Ovary (tissue), 7 donors: ENCODE measurements at regions not wholly inside any gene's neighbourhood (a gene's known extent, or its start where the extent isn't known, plus 50 kb on each side); places are given as distances from the start of the nearest gene placed in this dataset.

Experiments used
- DNase-seq, 5 donors: peaks; one replicate each; pipeline ENCODE4 v3.0.0-alpha.2; 2019 to 2020
- H3K27ac ChIP-seq, 2 donors: fragments of 200-600 bp; one replicate each; pipeline versions ENCODE4 v1.5.1 to v1.8.0; 2019 to 2022
- H3K27me3 ChIP-seq: fragments of 200-600 bp; one replicate; pipeline ENCODE4 v1.8.0; 2022
- H3K36me3 ChIP-seq: fragments of 200-600 bp; sonication (generic); one replicate; pipeline ENCODE4 v1.5.1; 2019
- H3K4me1 ChIP-seq: one replicate; pipeline ENCODE4 v1.8.1; 2013; ENCODE audit warnings: mild to moderate bottlenecking, moderate library complexity; ENCODE audit not compliant: insufficient read depth
- H3K4me3 ChIP-seq: fragments of 200-600 bp; sonication (generic); one replicate; pipeline ENCODE4 v1.5.1; 2017
- H3K9me3 ChIP-seq, 2 donors: fragments of 200-600 bp in 1 of 2; sonication (generic) in 1 of 2; one replicate each; pipeline versions ENCODE4 v1.5.1 to v1.8.1; 2013 to 2019; ENCODE audit warnings: mild to moderate bottlenecking in 1 of 2, moderate library complexity in 1 of 2
- CTCF ChIP-seq, 3 donors: fragments of 450-650 bp in 2 of 3; fragments of 200-600 bp in 1 of 3; IDR thresholded peaks; one replicate each; pipeline versions ENCODE4 v1.5.1 to v1.8.0; 2016 to 2022; ENCODE audit warnings: antibody characterized with exemption in 3 of 3, mild to moderate bottlenecking in 1 of 3
- EP300 ChIP-seq: sonication (generic); formaldehyde crosslinking; IDR thresholded peaks from one replicate; pipeline ENCODE4 v1.6.1; 2017; ENCODE audit warnings: antibody characterized with exemption
- POLR2A ChIP-seq: fragments of 450-650 bp; IDR thresholded peaks from one replicate; pipeline ENCODE4 v1.6.1; 2017; ENCODE audit warnings: antibody characterized with exemption, mild to moderate bottlenecking, moderate library complexity
- WGBS, 3 donors: extraction: QIAGEN DNeasy Blood & Tissue Kit in 1 of 3; methylation state at CpG; one replicate each; pipeline versions ENCODE4 v1.1.5 to v1.1.7; 2013 to 2017; 5-methylcytosine and 5-hydroxymethylcytosine counted together
- intact Hi-C, 4 donors: fragments of 100-400 bp; cut with DNase I; formaldehyde crosslinking; loops; one replicate each; pipeline versions ENCODE4 v1.11.0 to v1.15.1; 2022 to 2023
- donor health status: DM: no; HTN: no; CAD: no; lungs with moderate emphysema.
- donor health status: DM: no; HTN: no; CAD: no.
- donor health status: Bipolar disorder and iron deficiency.
- donor health status: DM: no; HTN: no; CAD: no.
- donor health status: DM: yes; HTN: yes; CAD: no.

- H3K36me3 ChIP-seq: no peaks in the 10 kb centered on the region
- no peak overlapping the region for H3K4me3 ChIP-seq
- TF ChIP-seq CTCF (IDR thresholded peaks at IDR 0.05) (no peak), POLR2A (no peak), EP300 (no peak)
- DNase-seq: no peak
- WGBS, 3 donors: 63 to 83% (median 67%) methylated on average over 4 of the region's 4 CpGs
- H3K27ac ChIP-seq: no peak overlapping the region
- H3K4me1 ChIP-seq: no peaks in the 10 kb centered on the region
- H3K27me3 ChIP-seq: no peaks in the 10 kb centered on the region
- H3K9me3 ChIP-seq: no peaks in the 10 kb centered on the region
- intact Hi-C loops: no loop called here
Measured at GRCh38 chr7:32244806-32245345, 174.7 kb upstream of the PDE1C start.

GRCh38 chr7:32243687-32244290 lies 173.6 kb upstream of the PDE1C start:
- no peak overlapping the region for H3K4me3 ChIP-seq
- intact Hi-C loops: no loop called here
- no peaks in the 10 kb centered on the region for H3K9me3 ChIP-seq
- H3K4me1 ChIP-seq: no peaks in the 10 kb centered on the region
- no peak overlapping the region for H3K27ac ChIP-seq
- no peak for DNase-seq
- TF ChIP-seq POLR2A (no peak), EP300 (no peak), CTCF (IDR thresholded peaks at IDR 0.05) (no peak)
- no peaks in the 10 kb centered on the region for H3K27me3 ChIP-seq
- H3K36me3 ChIP-seq: no peaks in the 10 kb centered on the region
- 74 to 88% (median 82%) methylated on average over 3 of the region's 3 CpGs for WGBS, 3 donors

- 48 to 58% (median 49%) methylated on average over 3 of the region's 3 CpGs for WGBS, 3 donors
- intact Hi-C loops: no loop called here
Measured at GRCh38 chr7:32242436-32242835, 172.2 kb upstream of the PDE1C start.

GRCh38 chr7:32241636-32242035 lies 171.4 kb upstream of the PDE1C start:
- TF ChIP-seq EP300: no peak
- no peak for TF ChIP-seq POLR2A
- TF ChIP-seq CTCF (IDR thresholded peaks at IDR 0.05): no peak
- Histone ChIP-seq H3K9me3 (no peaks in the 10 kb centered on the region), H3K27ac (no peak overlapping the region), H3K4me1 (no peaks in the 10 kb centered on the region), H3K4me3 (no peak overlapping the region), H3K36me3 (no peaks in the 10 kb centered on the region), H3K27me3 (no peaks in the 10 kb centered on the region)
- intact Hi-C loops: no loop called here
- WGBS, 3 donors: 95 to 100% (median 100%) methylated on average over 1 of the region's 1 CpG
- DNase-seq: no peak

More at GRCh38 chr7:32242436-32242835, 172.2 kb upstream of the PDE1C start:
- H3K9me3 ChIP-seq: no peaks in the 10 kb centered on the region
- H3K4me3 ChIP-seq: no peak overlapping the region
- no peaks in the 10 kb centered on the region for H3K36me3 ChIP-seq
- no peaks in the 10 kb centered on the region for H3K27me3 ChIP-seq
- no peak for TF ChIP-seq CTCF (IDR thresholded peaks at IDR 0.05)
- TF ChIP-seq EP300: no peak
- no peak for TF ChIP-seq POLR2A
- no peak for DNase-seq
- H3K27ac ChIP-seq: no peak overlapping the region
- no peaks in the 10 kb centered on the region for H3K4me1 ChIP-seq
